ENCODE measurements at regions not wholly inside any gene's neighbourhood (a gene's known extent, or its start where the extent isn't known, plus 50 kb on each side); places are given as distances from the start of the nearest gene placed in this dataset.
"Not testable (repeated sequence)": the region's sequence is repeated elsewhere in the genome, so short reads cannot be mapped to it uniquely, and the experiment has no call there.

DNA sequence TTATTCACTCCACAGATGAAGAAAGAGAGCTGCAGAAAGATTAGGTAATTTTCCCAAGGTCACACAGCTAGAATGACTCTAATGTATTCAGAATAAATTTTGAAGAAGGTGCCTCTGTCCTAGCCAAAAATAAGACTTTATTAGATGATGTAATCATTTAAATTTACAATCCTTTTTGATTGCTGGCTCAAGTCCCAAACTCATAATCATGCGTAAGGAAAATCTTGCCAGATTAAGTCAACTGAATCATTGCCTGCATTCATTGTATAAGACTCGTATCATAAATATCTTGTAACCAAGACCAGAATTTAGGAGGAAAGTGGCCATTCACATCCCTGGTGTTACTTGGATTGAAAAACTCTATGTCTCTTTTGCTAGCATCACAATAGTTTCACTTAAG lies 53.1 kb upstream of the STK39 start:
- DNase-seq (ENCODE audit: low read depth in 2 of 2) = no peak

DNA sequence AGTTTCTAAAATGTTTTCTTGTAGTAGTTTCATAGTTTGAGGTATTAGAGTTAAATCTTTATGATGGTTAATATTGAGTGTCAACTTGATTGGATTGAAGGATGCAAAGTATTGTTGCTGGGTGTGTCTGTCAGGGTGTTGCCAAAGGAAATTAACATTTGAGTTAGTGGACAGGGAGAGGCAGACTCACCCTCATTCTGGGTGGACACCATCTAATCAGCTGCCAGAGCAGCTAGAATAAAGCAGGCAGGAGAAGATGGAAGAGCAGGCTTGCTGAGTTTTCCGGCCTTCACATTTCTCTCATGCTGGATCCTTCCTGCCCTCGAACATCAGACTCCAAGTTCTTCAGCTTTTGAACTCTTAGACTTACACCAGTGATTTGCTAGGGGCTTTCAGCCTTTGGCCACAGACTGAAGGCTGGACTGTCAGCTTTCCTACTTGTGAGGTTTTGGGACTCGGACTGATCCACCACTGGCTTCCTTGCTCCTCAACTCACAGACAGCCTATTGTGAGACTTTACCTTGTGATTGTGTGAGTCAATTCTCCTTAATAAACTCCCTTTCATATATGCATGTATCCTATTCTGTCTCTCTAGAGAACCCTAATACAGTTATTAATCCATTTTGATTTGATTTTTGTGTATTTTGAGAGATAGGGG lies 56.8 kb upstream of the STK39 start:
- DNase-seq (ENCODE audit: low read depth in 2 of 2) = no peak

DNA sequence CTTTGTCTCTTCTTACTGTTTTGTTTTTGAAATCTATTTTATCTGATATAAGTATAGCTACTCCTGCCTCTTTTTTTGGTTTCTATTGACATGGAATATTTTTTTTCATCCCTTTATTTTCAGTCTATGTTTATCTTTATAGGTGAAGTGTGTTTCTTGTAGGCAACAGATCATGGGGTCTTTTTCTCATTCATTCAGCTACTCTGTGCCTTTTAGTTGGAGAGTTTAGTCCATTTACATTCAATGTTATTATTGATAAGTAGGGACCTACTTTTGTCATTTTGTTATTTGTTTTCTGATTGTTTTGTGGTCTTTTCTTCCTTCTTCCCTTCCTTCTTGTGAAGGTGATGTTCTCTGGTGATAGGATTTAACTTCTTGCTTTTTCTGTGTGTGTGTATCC lies 60.0 kb upstream of the STK39 start:
- no peak for DNase-seq (ENCODE audit: low read depth in 2 of 2)

DNA sequence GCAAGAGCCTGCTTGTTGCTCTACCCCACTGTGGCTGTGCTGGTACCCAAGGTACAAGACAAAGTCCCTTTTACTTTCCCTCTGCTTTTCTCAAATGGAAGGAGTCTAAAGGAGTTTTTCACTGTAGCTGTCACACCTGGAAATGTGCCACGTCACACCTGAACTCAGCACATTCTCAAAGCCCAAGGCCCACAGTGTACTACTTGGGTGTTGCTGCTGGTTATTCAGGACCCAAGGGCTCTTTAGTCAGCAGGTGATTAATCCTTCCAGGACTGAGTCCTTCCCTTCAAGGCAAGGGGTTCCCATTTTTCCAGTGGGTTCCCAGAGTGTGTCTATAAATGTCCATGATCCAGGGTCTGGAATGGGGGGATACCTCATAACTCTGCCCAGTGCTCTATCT lies 63.2 kb upstream of the STK39 start:
- no peak for DNase-seq (ENCODE audit: low read depth in 2 of 2)

DNA sequence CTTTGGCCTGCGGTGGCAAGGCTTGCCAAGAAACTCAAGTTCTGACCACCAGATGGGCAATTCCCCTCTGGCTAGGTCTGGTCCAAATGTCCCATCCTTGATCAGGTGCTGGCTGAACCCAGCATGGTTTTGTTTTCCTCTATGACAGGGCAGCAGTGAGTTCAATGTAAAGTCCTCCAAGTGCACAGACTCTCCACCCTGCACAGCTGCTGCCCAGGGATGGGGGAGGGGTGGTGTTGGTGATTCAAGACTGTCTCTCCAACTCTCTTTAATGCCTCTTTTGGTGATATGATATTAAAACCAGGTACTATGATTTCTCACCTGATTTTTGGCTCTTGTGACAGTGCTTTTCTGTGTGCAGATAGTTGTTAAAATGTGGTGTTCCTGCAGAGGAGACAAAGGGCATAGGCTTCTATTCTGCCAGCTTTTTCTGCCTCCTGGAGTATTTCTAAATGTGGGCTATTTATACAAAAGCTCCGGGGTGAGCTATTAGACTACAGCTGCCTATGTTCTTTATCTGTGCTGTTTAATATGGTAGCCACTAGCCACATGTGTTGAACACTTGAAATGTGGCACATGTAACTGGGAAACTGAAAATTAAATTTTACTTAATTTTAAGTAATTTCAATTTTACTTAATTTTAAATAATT lies 64.0 kb upstream of the STK39 start:
- DNase-seq (ENCODE audit: low read depth in 2 of 2) = no peak

DNA sequence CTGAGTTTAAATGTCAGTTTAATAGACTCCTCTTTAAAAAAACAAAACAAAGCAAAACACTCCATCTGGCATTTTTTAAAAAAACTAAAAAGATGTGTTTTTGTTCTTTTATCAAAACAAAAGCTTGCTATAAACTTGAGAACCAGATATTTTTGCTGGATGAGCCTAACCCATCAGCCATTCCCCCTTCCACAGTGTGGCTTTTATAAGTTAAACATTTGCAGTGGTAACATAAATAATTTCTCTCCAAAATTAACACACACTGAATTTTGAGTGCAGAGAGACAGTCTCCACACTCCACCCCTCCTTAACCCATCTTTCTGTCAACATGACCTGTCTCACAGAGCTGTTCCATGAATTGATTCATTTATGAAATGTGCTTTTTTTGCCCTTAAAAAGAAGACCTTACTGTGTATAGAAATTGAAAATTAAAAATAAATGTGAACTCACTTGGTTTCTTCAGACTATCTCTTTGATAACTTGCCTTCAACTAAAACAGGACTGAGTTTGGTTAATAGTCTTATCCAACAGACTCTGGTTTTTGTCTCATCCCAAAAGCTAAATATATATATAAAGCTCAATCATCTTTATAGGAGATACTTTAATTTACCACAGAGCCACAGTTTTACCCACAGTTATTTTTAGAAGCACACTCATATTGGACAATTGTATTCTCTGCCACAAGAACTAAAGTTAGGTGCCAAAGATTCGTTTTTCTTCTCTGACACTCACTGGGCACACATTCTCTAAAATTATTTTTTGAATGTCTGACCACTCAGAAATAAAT lies 64.8 kb upstream of the STK39 start:
- DNase-seq (ENCODE audit: low read depth in 2 of 2) = no peak

DNA sequence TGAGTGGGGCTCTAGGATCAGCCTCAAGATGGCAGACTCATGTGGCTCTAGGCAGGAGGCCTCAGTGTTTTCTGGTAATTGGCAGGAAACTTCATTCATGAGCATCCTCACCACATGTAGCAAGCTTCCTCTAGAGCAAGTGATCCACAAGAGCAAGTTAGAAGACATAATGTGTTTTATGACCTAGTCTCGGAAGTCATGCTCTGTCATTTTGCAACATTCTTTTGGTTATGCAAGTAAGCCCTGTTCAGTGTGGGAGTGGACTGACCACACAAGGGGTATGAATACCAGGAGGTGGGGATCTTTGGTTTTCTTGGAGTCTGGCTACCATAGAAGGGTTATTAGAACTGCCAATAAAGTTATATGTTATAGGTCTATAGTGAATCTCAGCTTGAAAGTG lies 66.8 kb upstream of the STK39 start:
- no peak for DNase-seq (ENCODE audit: low read depth in 2 of 2)

DNA sequence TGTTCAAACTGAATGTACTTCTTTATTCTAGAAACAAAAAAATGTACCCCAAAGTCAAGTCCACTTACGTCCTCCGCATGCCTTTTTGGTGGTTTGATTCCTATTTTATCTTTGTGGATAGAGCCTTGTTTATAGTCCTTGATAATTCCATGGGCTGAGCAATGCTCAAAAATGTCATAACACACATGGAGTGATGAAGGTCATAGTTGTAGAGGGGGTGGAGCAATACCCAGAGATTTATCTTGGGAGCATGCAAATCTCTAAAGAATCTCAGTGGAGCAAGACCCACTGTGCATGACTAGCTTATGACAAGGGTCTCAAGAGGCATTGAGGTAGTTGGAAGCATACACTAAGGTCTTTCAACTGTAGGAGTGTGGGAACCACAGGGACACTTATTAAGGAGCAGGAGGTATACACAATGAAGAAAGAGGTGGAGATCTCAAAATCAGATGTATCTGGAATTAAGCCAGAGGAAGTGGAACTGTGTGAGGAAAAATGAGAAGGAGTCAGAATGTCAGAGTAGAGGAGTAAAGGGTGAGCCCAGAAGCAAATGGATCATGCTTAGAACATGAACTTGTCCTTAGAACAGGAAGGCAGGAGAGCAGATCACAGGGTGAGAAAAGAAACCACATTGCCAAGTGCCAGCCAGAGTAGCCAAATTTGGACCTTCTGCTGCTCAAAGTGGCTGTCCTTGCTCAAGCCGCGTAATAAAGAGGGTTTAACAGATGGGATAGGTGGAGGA lies 68.1 kb upstream of the STK39 start:
- DNase-seq (ENCODE audit: low read depth in 2 of 2) = no peak

DNA sequence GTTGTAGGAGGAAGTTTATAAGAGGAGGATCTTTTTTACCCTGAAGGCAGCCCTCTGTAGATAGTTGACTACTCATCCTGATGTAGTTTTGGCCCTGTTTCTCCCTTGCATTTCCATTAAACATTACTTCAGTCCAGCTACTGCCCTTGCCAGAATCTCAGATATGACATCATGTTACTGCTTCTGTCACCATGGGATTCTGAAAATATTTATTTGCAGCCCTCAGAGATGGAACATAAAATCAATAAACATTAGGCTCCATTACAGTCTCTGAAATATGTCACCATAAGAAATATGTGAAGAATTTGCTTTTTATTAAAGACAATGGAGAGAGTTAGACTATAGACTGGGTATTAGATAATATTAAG lies 68.7 kb upstream of the STK39 start:
- no peak for DNase-seq (ENCODE audit: low read depth in 2 of 2)

DNA sequence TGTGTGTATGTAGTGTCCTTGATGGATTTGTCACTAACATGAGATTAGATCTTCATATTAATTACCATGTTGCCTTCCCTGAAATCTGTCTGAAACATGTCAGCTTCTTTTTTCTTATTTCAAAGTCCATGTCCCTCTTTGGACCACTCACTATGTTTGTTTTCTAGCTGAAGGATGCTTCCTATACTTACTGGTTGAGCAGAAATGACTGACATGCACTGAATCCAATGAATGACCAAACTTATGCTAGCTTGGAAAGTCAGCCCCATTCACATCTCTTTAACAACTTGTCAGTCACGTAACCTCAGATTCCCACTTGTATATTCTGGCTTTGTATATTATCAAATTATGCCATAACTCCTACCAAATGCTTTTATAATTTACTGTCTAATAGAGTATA lies 69.9 kb upstream of the STK39 start:
- no peak for DNase-seq (ENCODE audit: low read depth in 2 of 2)

DNA sequence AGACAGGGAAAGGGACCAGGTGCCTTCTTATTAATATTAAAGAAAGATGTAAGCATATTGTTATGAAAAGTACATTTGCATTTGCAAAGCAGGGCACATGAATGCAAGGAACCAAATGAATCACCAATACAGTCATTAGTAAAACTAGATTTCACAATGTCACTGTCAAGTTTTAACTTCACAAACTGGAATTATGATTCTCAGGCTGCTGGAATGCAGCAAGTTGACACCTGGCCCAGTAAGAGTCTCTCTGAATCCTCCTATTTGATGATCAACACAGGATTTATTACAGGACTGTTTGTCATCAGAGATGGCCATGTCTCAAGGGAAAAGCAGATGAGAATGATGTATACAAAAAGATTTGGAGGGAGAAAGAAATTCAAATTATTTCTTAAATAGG lies 72.9 kb upstream of the STK39 start:
- no peak for DNase-seq (ENCODE audit: low read depth in 2 of 2)

DNA sequence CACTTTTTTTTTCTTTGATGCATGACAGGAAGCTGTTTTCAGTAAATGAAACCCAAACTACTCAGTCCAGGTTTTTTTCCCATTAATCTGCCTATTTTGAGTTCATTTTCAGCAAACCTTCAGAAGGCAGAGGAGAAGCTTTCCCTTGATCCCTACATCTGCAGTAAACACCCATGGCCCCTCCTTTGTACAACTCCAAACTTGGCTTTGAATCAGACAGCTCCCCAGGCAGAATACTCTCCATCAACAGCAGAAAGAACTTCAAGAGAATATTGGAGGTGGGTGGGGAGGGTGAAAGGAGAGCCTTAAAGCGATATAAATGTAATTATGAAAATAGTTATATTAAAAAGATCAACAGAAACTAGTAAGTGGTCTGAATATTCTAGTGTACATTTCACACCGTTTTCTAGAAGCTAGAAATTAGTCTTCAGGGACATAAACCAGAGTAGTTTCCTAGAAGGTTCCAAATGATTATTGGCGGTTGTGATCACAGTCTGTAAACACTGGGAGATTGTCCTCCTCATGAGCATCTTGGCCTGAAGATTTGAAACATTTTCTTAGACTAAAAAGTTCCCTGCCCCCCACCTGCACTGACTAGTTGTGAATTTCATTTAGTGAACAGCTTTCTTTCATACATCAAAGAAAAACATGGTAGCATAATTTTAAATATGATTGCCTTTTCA lies 75.1 kb upstream of the STK39 start:
- no peak for DNase-seq (ENCODE audit: low read depth in 2 of 2)

DNA sequence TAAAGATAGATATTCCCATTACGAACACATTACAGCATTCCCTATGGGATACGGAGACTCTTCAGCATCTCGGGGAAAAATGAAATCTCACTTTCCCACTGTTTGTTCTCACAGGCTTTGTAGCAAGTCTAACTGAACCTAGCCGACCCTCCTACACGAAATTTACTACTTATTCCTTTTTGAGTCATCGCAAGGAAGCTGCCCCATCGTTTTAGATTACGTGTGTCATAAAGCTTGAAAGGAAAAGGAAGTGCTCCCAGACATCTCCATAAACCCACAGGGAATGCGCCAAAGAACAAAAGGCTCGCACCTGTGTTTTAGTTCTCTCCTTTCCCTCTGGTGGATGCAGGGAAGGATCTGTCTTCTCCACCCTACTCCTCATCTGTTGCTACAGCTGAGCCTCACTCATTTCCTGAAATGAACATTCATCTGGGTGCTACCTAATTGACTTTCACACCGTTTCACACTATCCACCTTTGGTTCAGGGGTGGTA lies 76.2 kb upstream of the STK39 start:
- no peak for DNase-seq (ENCODE audit: low read depth in 2 of 2)

DNA sequence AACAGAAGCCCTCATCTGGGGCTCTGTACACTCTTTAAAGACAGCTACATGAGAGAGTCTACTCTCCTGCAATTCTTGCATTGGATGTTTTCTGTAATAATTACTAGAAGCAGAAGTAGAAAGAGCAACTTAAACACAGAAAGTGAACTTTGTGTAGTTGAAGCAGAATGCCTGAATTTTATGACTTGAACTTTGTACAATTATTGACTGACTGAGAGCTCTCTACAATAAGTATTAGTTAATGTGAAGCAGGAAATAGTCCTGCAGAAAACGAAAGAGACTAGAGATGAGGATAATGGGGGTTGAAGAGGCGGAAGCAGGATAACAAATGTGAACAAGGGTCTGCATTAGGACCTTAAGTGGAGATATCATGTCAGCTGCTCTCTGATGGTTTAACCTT lies 79.2 kb upstream of the STK39 start:
- DNase-seq (ENCODE audit: low read depth in 2 of 2) = no peak

DNA sequence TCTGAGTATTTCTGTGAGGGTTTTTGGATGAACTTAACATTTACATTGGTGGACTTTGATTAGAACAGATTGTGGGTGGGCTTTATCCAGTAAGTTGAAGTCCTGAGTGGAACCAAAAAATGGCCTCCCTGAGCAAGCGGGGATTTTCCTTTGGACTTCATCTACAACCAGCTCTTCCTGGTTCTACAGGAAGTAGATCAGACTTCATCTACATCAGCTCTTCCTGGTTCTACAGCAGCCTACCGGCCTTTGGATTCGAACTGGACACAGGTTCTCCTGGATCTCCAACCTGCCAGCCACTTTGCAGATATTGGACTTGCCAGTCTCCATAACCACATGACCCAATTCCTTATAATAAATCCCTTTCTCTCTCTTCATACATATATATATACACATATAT lies 79.9 kb upstream of the STK39 start:
- no peak for DNase-seq (ENCODE audit: low read depth in 2 of 2)

DNA sequence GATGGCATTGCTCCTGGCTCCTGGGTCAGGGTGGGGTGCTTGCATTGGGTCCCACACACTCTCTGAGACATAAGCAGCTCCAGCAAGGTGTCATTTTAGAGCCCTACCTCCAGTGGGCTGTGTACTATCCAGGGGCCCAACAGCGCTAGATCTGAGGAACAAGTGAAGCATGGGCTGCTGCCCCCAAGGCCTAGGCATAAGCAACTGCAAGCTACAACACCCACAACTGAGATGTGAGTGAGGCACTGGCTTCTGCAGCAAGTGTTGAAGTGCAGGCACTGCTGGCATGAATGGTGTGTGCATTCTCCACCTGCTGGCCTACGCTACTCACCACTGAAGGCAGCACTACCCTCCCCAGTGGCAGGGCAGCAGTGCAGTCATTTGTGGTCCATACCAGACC lies 81.0 kb upstream of the STK39 start:
- DNase-seq (ENCODE audit: low read depth in 2 of 2) = no peak

DNA sequence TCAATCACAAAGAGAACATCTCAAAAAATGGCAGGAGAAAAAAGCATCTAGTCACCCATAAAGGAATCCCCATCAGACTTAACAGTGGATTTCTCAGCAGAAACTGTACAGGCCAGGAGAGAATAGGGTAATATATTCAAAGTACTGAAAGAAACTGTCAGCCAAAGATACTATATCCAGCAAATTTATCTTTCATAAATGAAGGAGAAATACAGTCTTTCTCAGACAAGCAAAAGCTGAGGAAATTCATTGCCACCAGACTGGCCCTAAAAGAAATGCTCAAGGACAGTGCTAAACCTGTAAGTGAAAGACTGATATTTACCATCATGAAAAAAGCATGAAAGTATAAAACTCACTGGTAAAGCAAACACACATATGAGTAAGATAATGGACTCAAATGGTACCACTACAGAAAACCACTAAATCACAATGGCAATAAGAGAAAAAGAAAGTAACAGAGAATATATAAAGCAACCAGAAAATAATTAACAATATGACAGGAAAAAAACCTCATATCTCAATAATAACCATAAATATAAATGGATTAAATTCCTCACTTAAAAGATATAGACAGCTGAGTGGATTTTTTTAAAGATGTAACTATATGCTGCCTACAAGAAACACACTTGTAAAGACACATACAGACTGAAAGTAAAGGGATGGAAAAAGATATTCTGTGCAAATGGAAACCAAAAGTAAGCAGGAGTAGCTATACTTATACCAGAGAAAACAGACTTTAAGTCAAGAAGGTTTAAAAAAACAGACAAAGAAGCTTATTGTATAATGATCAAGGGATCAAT lies 83.4 kb upstream of the STK39 start:
- no peak for DNase-seq (ENCODE audit: low read depth in 2 of 2)

DNA sequence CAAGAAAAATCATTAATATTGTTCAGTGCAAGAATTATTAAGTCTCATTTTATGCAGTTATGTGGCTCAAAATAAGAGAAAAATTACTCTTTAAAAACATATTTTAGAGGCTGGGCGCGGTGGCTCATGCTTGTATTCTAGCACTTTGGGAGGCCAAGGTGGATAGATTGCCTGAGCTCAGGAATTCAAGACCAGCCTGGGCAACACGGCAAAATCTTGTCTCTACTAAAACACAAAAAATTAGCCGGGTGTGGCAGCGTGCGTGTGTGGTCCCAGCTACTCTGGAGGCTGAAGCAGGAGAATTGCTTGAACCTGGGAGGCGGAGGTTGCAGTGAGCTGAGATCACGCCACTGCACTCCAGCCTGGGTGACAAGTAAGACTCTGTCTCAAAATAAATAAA lies 87.9 kb upstream of the STK39 start:
- not testable (repeated sequence) for DNase-seq (ENCODE audit: low read depth in 2 of 2)

DNA sequence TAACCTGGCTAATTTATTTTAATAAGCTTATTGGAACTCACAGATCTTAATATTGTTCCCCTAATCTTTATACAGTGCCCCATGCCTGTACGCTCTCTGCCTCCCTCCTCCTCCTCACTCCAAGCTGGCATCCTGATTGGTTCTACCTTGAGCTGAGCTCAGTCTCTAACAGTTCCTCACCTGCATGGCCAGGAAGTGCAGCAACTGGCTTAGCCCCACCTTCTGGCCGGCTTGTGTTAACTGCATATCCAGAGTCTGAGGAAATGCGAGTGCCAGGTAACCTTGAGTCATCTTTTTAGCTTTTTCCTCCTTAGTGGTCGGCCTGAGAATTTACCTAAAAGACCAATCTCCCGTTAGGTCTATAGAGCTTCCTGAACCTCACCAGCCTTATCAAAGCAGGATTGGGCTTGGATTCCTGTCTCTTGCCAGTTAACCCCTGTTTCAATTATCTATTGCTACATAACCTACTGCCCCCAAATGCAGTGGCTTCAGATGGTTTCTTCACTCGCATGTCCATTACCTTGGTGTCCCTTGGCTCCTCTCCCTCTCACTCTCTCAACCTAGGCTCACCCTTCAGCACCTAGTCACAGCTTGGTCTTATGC lies 89.5 kb upstream of the STK39 start:
- DNase-seq (ENCODE audit: low read depth in 2 of 2) = peak in 1 of 2 donors; percentile 23

DNA sequence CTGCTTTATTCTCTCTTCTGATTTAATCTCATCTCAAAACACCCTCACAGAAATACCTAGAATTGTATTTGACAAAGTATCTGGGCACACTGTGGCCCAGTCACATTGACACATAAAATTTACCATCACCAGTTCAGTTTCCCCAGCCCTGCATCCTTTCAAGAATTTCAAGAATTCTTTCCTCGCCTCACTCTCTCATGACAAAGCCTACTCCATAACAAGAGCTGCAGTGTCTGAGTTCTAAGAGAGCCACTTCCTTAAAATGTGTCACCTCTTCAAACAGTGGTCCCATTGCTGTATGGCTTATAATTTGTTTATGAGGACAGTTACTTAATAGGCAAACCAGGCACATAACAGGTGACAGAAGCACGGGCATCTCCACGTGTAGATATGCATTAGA lies 90.9 kb upstream of the STK39 start:
- DNase-seq (ENCODE audit: low read depth in 2 of 2) = no peak
